GM18499 (cell line): ENCODE measurements at regions not wholly inside any gene's neighbourhood (a gene's known extent, or its start where the extent isn't known, plus 50 kb on each side); places are given as distances from the start of the nearest gene placed in this dataset.

ENCODE experiments used
- ATAC-seq: cut with Tn5 transposase; IDR thresholded peaks from one replicate; pipeline ENCODE4 v1.9.1; 2021; ENCODE audit warnings: moderate number of reproducible peaks; ENCODE audit not compliant: insufficient read depth, unreplicated experiment

DNA sequence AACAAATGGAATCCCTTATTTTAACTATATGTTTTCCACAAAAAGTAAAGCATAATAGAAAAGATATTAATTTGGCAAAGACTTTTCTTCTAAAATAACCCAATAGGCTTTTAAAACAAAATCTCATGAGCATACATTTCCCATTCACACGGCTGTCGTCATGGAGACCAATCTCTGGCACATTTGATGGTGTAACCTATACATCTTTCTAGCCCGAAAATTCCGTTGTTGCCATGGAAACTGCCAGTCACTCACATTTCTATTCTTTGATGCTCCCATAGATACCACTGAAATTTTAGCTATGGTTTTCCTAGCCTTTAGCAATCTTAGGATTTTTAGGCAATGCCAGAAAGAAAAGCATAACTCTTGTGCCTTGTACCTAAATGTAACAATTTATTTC is 262.9 kb upstream of the TRPM3 start:
- no peak for ATAC-seq

GRCh38 chr9:71383308-71383940 is 262.0 kb upstream of the TRPM3 start:
- no peak for ATAC-seq

DNA sequence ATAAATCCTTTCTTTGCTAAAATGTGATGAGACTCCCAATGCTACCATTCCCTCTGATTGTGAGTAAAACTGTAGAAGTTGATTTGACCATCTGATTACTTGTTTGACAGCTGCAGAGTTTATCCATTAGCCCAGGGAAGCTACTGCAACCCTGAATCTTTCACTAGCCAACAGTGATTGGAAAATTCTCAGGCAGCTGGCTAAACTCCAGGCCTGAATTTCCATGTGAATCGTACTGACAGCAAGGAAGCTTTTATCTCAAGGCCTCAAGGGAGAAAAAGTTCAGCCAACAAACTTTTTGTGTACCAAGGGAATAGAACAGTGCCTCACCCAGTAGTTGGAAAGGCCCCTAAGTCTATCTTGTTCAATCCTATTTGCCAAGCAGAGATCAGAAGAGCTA is 246.7 kb upstream of the TRPM3 start:
- no peak for ATAC-seq

GRCh38 chr9:71364186-71364955 is 242.9 kb upstream of the TRPM3 start:
- ATAC-seq = no peak

- no peak for ATAC-seq
Measured at GRCh38 chr9:71363286-71363961, 242.0 kb upstream of the TRPM3 start.

DNA sequence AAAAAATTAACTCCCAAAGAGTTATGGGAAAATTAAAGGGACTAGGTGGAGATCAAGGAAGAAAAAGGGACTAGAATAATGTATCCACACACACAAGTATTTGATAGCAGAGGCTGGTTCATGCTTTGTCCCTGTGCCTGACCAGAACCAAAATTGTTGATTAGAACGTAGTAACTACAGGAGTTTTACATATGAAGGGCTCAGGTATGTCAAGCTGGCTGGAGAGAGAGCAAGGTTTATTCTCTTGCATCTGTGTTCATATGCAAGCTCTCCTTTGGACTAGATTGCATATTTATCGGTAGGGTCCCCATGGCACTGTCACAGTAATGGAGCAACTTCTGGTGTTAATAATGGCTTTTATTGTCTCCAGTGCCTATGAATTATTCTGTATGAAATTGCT is 239.9 kb upstream of the TRPM3 start:
- no peak for ATAC-seq

DNA sequence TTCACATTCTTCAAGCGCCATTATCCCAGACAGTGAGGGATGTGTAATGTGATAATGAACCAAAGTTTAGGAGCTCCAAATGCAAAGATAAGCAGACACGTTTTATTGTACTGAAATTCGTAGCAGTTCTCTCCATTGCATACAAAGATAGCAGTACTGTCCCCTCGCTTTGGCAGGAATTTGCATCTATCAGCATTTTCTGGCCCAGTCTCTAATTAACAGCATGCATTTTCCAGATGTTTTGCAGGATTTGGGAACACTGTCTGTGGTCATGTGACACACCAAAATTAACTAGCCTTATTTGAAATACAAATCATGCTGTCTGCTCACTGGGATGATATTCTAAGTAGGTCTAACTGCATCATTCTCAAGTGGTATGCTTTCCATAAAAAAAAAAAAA is 235.9 kb upstream of the TRPM3 start:
- no peak for ATAC-seq

DNA sequence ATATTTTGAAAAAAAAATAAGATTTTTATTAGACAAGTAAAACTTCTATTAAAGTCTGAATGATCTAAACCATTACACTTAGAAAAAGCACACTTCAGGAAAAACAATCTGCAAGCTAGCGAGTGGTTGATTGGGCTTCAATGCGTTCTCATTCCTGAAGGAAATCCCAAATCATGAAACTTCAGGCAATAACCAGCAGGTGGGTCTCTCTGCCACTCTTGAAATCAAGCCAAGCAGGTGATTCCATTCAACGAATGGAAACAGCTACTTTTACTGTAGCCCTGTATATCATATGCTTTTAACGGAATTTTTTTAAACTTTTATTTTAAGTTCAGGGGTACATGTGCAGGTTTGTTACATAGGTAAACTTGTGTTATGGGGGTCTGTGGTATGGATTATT is 234.5 kb upstream of the TRPM3 start:
- no peak for ATAC-seq

DNA sequence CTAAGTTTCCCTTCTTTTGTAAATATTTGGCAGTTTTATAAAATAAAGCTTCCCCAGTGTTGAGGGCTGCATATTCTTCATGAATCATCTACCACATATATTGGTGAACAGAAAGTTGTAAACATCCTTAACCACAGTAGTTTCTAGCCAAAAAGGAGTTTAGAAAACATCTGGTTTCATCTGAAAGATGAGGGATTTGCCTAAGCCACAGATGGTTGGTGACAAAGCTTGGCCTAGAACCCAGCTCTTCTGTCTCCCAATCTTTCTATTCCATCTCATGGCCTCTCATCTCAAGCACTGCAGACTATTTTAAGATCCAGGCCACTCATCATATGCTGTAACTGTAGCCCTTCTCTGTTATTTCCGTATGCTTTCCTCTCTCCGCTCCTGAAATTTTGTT is 232.3 kb upstream of the TRPM3 start:
- no peak for ATAC-seq

DNA sequence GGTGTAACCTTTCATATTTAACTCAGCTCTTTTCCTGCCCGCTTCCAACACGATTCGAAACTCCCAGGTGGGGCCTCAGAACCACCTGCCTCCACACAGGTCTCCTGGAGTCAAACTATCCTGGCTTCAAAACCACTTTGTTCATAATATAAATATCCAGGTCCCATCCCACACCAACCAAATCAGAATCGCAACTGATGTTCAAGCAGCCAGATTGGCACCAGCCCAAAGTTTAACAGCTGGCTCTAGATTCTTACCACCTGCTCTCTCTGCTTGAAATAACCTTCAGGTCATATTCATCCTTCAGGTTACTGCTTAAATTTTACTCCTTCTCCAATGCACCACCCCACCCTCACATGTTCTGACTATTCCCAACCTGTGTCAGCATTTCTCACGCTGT is 231.4 kb upstream of the TRPM3 start:
- ATAC-seq = no peak

DNA sequence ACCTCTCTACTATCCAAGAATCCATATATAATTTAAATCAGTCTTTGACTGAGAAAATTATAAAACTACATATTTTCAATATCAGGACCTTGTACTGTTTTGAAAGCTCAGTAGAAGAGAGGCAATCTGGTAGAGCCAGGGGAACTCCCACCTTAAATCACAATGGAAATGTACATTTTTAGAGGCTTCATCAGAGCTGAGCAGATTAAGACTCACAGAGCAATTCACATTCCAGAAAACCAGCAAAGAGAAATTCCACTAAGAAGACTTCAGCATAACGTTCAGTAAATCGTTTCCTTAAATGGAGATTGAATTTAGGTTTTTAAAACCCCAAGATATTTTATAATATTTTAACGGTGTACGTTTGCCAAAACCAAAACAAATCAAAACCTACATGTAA is 227.8 kb upstream of the TRPM3 start:
- ATAC-seq = no peak

- no peak for ATAC-seq
Measured at GRCh38 chr9:71333321-71333720, 211.9 kb upstream of the TRPM3 start.

GRCh38 chr9:71331603-71332002 is 210.2 kb upstream of the TRPM3 start:
- no peak for ATAC-seq

DNA sequence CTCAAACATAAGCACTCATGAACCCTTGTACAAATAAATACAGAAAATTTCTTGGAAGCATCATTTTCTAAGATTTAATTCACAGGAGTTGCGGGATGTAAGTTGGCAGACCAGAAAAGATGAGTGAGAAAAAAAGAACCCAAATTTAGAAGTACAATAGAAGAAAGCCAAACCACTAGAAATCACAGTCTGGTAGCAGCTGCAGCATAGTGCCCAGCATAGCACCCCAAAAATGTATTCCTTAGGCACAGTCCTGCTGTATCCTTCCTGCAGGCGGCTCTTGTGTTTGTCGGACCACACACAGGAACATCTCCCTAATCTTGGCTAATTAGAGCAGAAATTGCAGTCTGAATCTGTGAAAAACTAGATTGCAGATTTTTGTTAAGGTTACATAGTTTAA is 208.5 kb upstream of the TRPM3 start:
- ATAC-seq = no peak

GRCh38 chr9:71326360-71326759 is 204.9 kb upstream of the TRPM3 start:
- ATAC-seq = no peak

DNA sequence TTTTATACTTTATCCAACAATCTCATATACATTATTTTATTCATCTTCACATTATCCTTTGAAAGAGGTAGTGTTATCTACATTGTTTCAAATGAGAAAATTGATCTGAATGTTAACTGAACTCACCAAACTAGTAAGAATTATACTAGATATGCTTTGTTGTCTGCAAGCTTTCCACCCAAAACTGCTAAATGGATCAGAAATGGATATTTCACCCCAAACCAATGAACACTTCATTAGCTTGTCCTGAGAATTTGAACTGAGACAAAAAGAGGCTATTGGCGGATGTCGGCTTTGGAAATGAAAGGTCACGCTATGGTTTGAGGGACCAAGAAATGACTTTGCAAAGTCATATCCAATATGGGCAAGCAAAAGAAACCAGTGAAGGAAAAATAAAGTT is 201.9 kb upstream of the TRPM3 start:
- no peak for ATAC-seq

DNA sequence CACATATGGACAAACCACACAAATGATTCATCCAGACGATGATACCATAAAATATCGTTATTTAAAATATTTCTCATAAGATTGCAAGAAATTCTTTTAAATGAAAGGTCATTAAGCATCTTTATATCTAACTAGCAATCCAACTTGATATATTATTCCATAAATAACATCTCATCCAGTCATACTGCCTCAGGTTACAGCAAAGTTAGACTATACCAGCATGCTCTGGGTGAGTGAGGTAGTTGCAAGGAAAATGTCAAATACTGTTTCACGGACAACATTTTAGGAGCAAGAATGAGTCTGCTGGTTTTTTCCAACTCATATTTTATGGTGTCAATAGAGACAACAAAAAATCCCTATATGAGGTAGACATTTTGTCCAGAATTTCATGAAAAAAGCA is 200.9 kb upstream of the TRPM3 start:
- ATAC-seq = no peak

DNA sequence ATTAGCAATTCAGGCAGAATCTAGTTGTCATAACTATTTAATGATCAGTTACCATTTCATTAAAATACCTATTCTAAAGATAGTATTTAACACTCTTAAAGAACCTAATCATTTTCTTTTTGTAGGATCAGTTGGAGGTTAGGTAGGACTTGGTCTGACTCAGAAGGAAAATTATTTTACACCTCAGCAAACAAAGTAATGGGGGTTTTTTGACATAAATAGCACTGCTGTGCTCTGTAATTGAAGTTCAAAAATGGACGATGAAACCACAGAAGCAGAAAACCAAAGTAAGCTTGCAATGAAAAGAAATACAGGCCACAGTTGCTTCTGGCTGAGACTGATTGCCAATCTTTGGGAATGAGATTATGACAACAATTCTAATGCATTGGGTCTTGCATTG is 187.0 kb upstream of the TRPM3 start:
- peak; percentile 40 for ATAC-seq

GRCh38 chr9:71306134-71306533 is 184.7 kb upstream of the TRPM3 start:
- ATAC-seq = no peak

- ATAC-seq = no peak
Measured at GRCh38 chr9:71303351-71303750, 181.9 kb upstream of the TRPM3 start.

DNA sequence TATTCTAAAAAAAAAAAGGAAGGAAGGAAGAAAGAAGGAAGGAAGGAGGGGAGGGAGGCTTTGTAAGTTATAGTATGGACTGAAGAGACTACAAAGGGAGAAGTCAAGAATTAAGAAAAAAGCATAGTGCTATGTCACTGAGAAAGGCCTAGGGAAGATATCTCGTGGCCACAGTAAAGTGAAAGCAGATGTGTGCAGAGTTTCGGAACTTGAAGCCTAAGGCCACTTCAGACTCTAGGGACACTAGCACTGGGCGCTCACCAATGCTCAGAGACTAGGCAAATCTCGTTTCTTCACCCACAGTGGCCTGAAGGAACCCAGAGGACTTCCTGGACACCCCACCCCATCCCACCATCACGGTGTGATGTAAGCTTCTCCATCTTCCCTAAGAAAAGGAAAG is 181.4 kb upstream of the TRPM3 start:
- no peak for ATAC-seq

GRCh38 chr9:71295928-71296327 is 174.5 kb upstream of the TRPM3 start:
- ATAC-seq = no peak
